ENCODE measurements at regions not wholly inside any gene's neighbourhood (a gene's known extent, or its start where the extent isn't known, plus 50 kb on each side); places are given as distances from the start of the nearest gene placed in this dataset.

- no peak for DNase-seq (ENCODE audit: low read depth)
- H3K4me3 ChIP-seq (ENCODE audit: low read depth, low read length): no peak overlapping the region
- no peak for TF ChIP-seq CTCF (IDR thresholded peaks at IDR 0.05; ENCODE audit: control insufficient read depth, extremely low read depth, insufficient read depth)
Observed at GRCh38 chr2:219897456-219897855, 270.0 kb downstream of the SLC4A3 start.

GRCh38 chr2:219901155-219901554, 273.7 kb downstream of the SLC4A3 start:
- DNase-seq (ENCODE audit: low read depth): no peak
- TF ChIP-seq CTCF (IDR thresholded peaks at IDR 0.05; ENCODE audit: control insufficient read depth, extremely low read depth, insufficient read depth): no peak
- H3K4me3 ChIP-seq (ENCODE audit: low read depth, low read length): no peak overlapping the region

GRCh38 chr2:219902891-219903552, 275.6 kb downstream of the SLC4A3 start:
- DNase-seq (ENCODE audit: low read depth): no peak
- H3K4me3 ChIP-seq (ENCODE audit: low read depth, low read length): no peak overlapping the region
- TF ChIP-seq CTCF (IDR thresholded peaks at IDR 0.05; ENCODE audit: control insufficient read depth, extremely low read depth, insufficient read depth): no peak

- TF ChIP-seq CTCF (IDR thresholded peaks at IDR 0.05; ENCODE audit: control insufficient read depth, extremely low read depth, insufficient read depth): no peak
- DNase-seq (ENCODE audit: low read depth): no peak
- H3K4me3 ChIP-seq (ENCODE audit: low read depth, low read length): no peak overlapping the region
Observed at GRCh38 chr2:219905640-219906039, 278.2 kb downstream of the SLC4A3 start.

GRCh38 chr2:219906114-219907010, 278.9 kb downstream of the SLC4A3 start:
- no peak for DNase-seq (ENCODE audit: low read depth)
- no peak overlapping the region for H3K4me3 ChIP-seq (ENCODE audit: low read depth, low read length)

GRCh38 chr2:219907011-219907365, 279.6 kb downstream of the SLC4A3 start:
- no peak for DNase-seq (ENCODE audit: low read depth)
- TF ChIP-seq CTCF (IDR thresholded peaks at IDR 0.05; ENCODE audit: control insufficient read depth, extremely low read depth, insufficient read depth): no peak
- H3K4me3 ChIP-seq (ENCODE audit: low read depth, low read length): no peak overlapping the region

More at GRCh38 chr2:219906114-219907010, 278.9 kb downstream of the SLC4A3 start:
- no peak for TF ChIP-seq CTCF (IDR thresholded peaks at IDR 0.05; ENCODE audit: control insufficient read depth, extremely low read depth, insufficient read depth)

All from LNCaP clone FGC (cell line).